Adrenal gland (tissue), 5 donors: ENCODE measurements at regions not wholly inside any gene's neighbourhood (a gene's known extent, or its start where the extent isn't known, plus 50 kb on each side); places are given as distances from the start of the nearest gene placed in this dataset.

Experiments used
- POLR2A ChIP-seq, 2 donors: fragments of 450-650 bp; IDR thresholded peaks; one replicate each; pipeline ENCODE4 v1.6.1; 2017; ENCODE audit warnings: antibody characterized with exemption in 2 of 2, mild to moderate bottlenecking in 2 of 2, moderate library complexity in 1 of 2
- TF ChIP-seq, protein P1 (sequence below), 6 experiments: fragments of 450-650 bp in 4 of 6; fragments of 200-600 bp in 2 of 6; sonication (generic) in 1 of 6; IDR thresholded peaks; 1 replicate in 5 of 6; 2 replicates in 1 of 6; pipeline versions ENCODE4 v1.5.1 to v1.8.0; 2016 to 2021; ENCODE audit warnings: antibody characterized with exemption in 6 of 6, mild to moderate bottlenecking in 2 of 6, moderate library complexity in 1 of 6
- donor health status: DM: no; HTN: no; CAD: no.

DNA sequence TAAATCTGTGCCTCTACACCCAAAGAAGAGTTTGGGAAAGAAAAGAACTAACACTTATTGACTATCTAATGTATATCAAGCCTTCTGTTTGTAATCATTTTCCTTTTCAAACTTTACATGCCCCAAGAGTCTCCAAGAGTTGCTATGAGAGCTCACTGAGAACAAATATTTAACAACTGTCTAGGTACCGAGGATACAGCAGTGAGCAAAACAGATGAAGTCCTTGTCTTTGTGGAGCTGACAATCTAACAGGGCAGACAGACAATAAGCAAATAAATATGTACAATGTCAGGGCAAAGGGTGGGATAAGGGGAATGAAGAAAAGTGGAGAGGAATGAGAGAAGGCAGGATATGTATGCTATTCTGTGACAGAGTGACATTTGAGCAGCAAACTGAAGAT, 64.8 kb upstream of the KSR1 start:
- TF ChIP-seq, protein P1, sequence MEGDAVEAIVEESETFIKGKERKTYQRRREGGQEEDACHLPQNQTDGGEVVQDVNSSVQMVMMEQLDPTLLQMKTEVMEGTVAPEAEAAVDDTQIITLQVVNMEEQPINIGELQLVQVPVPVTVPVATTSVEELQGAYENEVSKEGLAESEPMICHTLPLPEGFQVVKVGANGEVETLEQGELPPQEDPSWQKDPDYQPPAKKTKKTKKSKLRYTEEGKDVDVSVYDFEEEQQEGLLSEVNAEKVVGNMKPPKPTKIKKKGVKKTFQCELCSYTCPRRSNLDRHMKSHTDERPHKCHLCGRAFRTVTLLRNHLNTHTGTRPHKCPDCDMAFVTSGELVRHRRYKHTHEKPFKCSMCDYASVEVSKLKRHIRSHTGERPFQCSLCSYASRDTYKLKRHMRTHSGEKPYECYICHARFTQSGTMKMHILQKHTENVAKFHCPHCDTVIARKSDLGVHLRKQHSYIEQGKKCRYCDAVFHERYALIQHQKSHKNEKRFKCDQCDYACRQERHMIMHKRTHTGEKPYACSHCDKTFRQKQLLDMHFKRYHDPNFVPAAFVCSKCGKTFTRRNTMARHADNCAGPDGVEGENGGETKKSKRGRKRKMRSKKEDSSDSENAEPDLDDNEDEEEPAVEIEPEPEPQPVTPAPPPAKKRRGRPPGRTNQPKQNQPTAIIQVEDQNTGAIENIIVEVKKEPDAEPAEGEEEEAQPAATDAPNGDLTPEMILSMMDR (IDR thresholded peaks at IDR 0.05) = no peak
- no peak for TF ChIP-seq POLR2A (IDR thresholded peaks at IDR 0.05)
